Upper lobe of left lung (tissue), 4 donors: ENCODE measurements at regions not wholly inside any gene's neighbourhood (a gene's known extent, or its start where the extent isn't known, plus 50 kb on each side); places are given as distances from the start of the nearest gene placed in this dataset.

Experiments used
- CTCF ChIP-seq, 6 experiments: fragments of 450-650 bp in 4 of 6; fragments of 200-600 bp in 2 of 6; sonication (generic) in 2 of 6; IDR thresholded peaks; one replicate each; pipeline ENCODE4 v1.5.1; 2016 to 2019; ENCODE audit warnings: antibody characterized with exemption in 6 of 6
- EP300 ChIP-seq, 4 donors: sonication (generic); formaldehyde crosslinking; IDR thresholded peaks; one replicate each; pipeline ENCODE4 v1.5.1; 2017; ENCODE audit warnings: antibody characterized with exemption in 4 of 4, control low read depth in 2 of 4
- POLR2A ChIP-seq, 4 donors: fragments of 450-650 bp; IDR thresholded peaks; one replicate each; pipeline ENCODE4 v1.5.1; 2016 to 2017; ENCODE audit warnings: antibody characterized with exemption in 4 of 4, mild to moderate bottlenecking in 2 of 4
- POLR2AphosphoS5 ChIP-seq, 2 donors: sonication (generic); formaldehyde crosslinking; IDR thresholded peaks; one replicate each; pipeline ENCODE4 v1.5.1; 2017; ENCODE audit warnings: antibody characterized with exemption in 2 of 2

GRCh38 chr14:43579671-43580070, 927.4 kb downstream of the FSCB start:
- TF ChIP-seq POLR2A (IDR thresholded peaks at IDR 0.05): no peak
- no peak for TF ChIP-seq CTCF (IDR thresholded peaks at IDR 0.05)
- no peak for TF ChIP-seq EP300 (IDR thresholded peaks at IDR 0.05)
- TF ChIP-seq POLR2AphosphoS5 (IDR thresholded peaks at IDR 0.05): no peak
